ENCODE measurements at regions not wholly inside any gene's neighbourhood (a gene's known extent, or its start where the extent isn't known, plus 50 kb on each side); places are given as distances from the start of the nearest gene placed in this dataset.

DNA sequence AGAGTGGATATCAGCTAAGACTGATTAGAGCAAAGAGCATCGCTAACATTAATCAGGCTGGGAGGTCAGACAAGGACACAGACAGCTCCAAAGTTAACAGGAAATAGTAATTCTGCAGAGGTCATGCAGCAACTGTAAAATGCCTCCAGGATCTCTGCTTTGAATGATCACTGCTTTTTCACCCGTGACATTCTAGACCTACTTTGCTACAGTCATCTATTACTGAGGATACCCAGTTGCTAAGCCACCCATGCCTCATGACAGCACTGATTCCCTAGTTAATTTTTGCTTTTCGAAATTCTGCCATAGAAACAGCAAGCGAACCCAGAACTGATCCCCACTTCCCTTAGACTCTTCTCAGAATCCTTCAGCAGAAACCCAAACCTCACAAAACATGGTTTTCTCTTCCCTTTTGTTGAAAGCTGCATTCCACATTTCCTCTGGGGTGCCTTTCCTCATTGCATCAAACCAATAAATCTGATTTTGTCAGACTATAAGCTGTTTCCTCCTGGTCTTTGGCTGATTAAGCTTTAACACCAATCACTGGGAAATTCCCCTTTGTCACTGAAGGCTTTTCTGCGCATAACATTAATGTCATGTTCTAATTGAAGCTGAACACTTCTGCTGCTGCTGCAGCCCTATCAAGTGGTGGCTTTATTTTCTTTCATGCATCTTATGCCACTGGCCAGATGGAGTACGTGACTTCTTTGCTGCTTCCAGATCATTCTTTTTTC is 201.1 kb upstream of the CHD1 start:
- H3K36me3 ChIP-seq (ENCODE audit: control insufficient read depth in 1 of 2, insufficient read depth in 2 of 2, low read length in 2 of 2): no peaks in the 10 kb centered on the region
- no peak overlapping the region for H3K4me3 ChIP-seq (ENCODE audit: low read depth in 1 of 2, low read length in 2 of 2)
- no peaks in the 10 kb centered on the region for H3K27me3 ChIP-seq (ENCODE audit: control insufficient read depth in 1 of 2, insufficient read depth in 2 of 2, low read length in 2 of 2)
- no peak overlapping the region for H3K27ac ChIP-seq (ENCODE audit: low read depth, low read length)
- no peak overlapping the region for H3K9ac ChIP-seq (ENCODE audit: low read depth in 1 of 2, low read length in 2 of 2)
- H3K9me3 ChIP-seq (ENCODE audit: control insufficient read depth in 1 of 2, low read length in 2 of 2): no peaks in the 10 kb centered on the region
- no peaks in the 10 kb centered on the region for H3K4me1 ChIP-seq (ENCODE audit: control insufficient read depth in 1 of 2, insufficient read depth in 2 of 2, low read length in 2 of 2)

DNA sequence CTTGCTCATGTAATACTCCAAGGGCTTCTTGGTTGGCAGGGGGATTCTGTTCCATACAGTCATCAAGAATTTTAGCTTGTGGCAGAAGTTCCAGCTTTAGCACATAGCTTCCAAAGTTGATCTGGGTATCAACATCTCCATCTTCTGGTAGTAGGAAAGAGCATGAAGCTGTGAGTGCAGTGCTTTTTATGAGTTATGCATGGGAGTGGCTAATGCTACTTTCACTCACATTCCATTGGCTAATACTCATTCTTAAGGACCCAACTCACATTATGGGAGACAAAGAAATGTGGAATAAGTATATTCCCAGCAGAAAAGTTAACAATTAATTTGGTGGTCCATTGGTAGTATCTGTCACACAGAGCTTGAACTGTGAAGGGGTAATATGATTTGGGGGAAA is 194.2 kb upstream of the CHD1 start:
- H3K9ac ChIP-seq (ENCODE audit: low read depth in 1 of 2, low read length in 2 of 2): no peak overlapping the region

DNA sequence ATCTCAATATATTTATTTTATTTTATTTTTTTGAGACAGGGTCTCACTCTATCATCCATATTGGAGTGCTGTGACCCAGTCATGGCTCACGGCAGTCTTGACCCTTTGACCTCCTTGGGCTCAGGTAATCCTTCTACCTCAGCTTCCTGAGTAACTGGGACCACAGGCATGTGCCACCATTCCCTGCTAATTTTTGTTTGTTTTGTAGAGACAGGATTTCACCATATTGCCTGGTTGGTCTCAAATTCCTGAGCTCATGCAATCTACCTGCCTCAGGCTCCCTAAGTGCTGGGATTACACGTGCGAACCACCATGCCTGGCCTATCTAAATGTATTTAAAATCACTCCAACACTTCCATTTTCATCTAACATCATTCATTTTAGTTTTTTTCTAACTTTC is 190.5 kb upstream of the CHD1 start:
- Histone ChIP-seq H3K9me3 (ENCODE audit: control insufficient read depth in 1 of 2, low read length in 2 of 2) (no peaks in the 10 kb centered on the region), H3K36me3 (ENCODE audit: control insufficient read depth in 1 of 2, insufficient read depth in 2 of 2, low read length in 2 of 2) (no peaks in the 10 kb centered on the region), H3K27ac (ENCODE audit: low read depth, low read length) (no peak overlapping the region), H3K27me3 (ENCODE audit: control insufficient read depth in 1 of 2, insufficient read depth in 2 of 2, low read length in 2 of 2) (no peaks in the 10 kb centered on the region), H3K4me1 (ENCODE audit: control insufficient read depth in 1 of 2, insufficient read depth in 2 of 2, low read length in 2 of 2) (no peaks in the 10 kb centered on the region), H3K9ac (ENCODE audit: low read depth in 1 of 2, low read length in 2 of 2) (no peak overlapping the region), H3K4me3 (ENCODE audit: low read depth in 1 of 2, low read length in 2 of 2) (no peak overlapping the region)

More for the DNA sequence above, 194.2 kb upstream of the CHD1 start:
- Histone ChIP-seq H3K4me3 (ENCODE audit: low read depth in 1 of 2, low read length in 2 of 2) (no peak overlapping the region), H3K27me3 (ENCODE audit: control insufficient read depth in 1 of 2, insufficient read depth in 2 of 2, low read length in 2 of 2) (no peaks in the 10 kb centered on the region), H3K9me3 (ENCODE audit: control insufficient read depth in 1 of 2, low read length in 2 of 2) (no peaks in the 10 kb centered on the region), H3K36me3 (ENCODE audit: control insufficient read depth in 1 of 2, insufficient read depth in 2 of 2, low read length in 2 of 2) (no peaks in the 10 kb centered on the region), H3K27ac (ENCODE audit: low read depth, low read length) (no peak overlapping the region), H3K4me1 (ENCODE audit: control insufficient read depth in 1 of 2, insufficient read depth in 2 of 2, low read length in 2 of 2) (no peaks in the 10 kb centered on the region)

DNA sequence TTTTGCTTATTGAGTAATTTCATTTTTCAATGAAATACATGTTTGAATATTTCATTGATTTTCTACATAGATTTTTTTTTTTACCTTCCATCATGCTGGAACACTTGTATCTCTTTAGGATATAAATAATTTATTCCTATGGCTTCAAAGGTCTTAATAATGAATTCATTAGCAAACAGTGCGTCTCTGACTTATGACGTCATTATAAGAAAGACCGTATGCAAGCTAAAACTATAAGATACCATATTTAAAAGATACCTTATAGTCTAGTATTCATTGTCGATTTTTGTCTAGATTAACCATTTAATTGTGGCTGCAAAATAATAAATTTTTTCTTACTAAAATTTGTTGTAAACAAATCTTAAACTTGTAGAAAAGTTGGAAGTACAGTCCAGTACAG is 187.7 kb upstream of the CHD1 start:
- Histone ChIP-seq H3K4me1 (ENCODE audit: control insufficient read depth in 1 of 2, insufficient read depth in 2 of 2, low read length in 2 of 2) (no peaks in the 10 kb centered on the region), H3K9ac (ENCODE audit: low read depth in 1 of 2, low read length in 2 of 2) (no peak overlapping the region), H3K27ac (ENCODE audit: low read depth, low read length) (no peak overlapping the region), H3K27me3 (ENCODE audit: control insufficient read depth in 1 of 2, insufficient read depth in 2 of 2, low read length in 2 of 2) (no peaks in the 10 kb centered on the region), H3K9me3 (ENCODE audit: control insufficient read depth in 1 of 2, low read length in 2 of 2) (no peaks in the 10 kb centered on the region), H3K36me3 (ENCODE audit: control insufficient read depth in 1 of 2, insufficient read depth in 2 of 2, low read length in 2 of 2) (no peaks in the 10 kb centered on the region), H3K4me3 (ENCODE audit: low read depth in 1 of 2, low read length in 2 of 2) (no peak overlapping the region)

DNA sequence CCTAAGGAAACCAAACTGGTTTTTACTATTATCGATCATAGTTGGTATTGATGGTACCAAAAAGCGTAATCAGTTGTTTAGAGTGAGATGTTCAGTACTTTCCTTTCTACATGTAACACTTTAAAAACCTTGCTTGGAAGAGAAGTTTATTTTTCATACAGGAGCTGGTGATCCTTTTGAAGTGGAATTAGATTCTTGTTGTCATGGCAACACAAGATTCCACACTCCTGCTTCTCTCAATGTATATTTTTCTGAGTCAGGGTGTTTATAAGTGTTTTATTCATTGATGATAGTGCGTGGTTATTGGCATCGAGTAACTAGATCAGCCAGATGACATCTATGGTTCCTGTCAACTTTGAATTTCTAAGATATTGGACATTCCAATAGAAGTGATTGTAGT is 181.1 kb upstream of the CHD1 start:
- no peak overlapping the region for H3K4me3 ChIP-seq (ENCODE audit: low read depth in 1 of 2, low read length in 2 of 2)
- H3K36me3 ChIP-seq (ENCODE audit: control insufficient read depth in 1 of 2, insufficient read depth in 2 of 2, low read length in 2 of 2): no peaks in the 10 kb centered on the region
- no peaks in the 10 kb centered on the region for H3K9me3 ChIP-seq (ENCODE audit: control insufficient read depth in 1 of 2, low read length in 2 of 2)
- H3K27me3 ChIP-seq (ENCODE audit: control insufficient read depth in 1 of 2, insufficient read depth in 2 of 2, low read length in 2 of 2): no peaks in the 10 kb centered on the region
- H3K27ac ChIP-seq (ENCODE audit: low read depth, low read length): no peak overlapping the region
- no peaks in the 10 kb centered on the region for H3K4me1 ChIP-seq (ENCODE audit: control insufficient read depth in 1 of 2, insufficient read depth in 2 of 2, low read length in 2 of 2)
- no peak overlapping the region for H3K9ac ChIP-seq (ENCODE audit: low read depth in 1 of 2, low read length in 2 of 2)

DNA sequence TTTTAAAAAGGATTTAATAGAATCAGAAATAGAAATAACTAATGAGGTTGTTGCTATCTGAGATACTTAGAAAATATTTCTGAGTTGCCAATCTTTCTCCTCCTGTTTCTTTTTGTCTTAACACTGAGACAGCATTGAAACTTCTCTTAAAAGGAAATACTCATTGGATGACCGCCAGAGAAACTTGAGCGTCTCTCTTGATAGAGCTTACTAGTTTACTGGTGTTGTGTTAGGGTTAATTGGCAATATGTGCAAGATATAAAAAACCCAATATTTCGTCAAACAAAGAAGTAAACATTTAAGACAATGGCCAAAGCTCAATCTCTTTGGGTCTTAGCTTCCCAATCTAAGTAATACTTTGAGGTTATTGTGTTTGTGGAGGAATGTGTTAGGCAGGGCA is 176.4 kb upstream of the CHD1 start:
- Histone ChIP-seq H3K27ac (ENCODE audit: low read depth, low read length) (no peak overlapping the region), H3K4me1 (ENCODE audit: control insufficient read depth in 1 of 2, insufficient read depth in 2 of 2, low read length in 2 of 2) (no peaks in the 10 kb centered on the region), H3K9me3 (ENCODE audit: control insufficient read depth in 1 of 2, low read length in 2 of 2) (no peaks in the 10 kb centered on the region), H3K9ac (ENCODE audit: low read depth in 1 of 2, low read length in 2 of 2) (no peak overlapping the region), H3K4me3 (ENCODE audit: low read depth in 1 of 2, low read length in 2 of 2) (no peak overlapping the region), H3K36me3 (ENCODE audit: control insufficient read depth in 1 of 2, insufficient read depth in 2 of 2, low read length in 2 of 2) (no peaks in the 10 kb centered on the region), H3K27me3 (ENCODE audit: control insufficient read depth in 1 of 2, insufficient read depth in 2 of 2, low read length in 2 of 2) (no peaks in the 10 kb centered on the region)

DNA sequence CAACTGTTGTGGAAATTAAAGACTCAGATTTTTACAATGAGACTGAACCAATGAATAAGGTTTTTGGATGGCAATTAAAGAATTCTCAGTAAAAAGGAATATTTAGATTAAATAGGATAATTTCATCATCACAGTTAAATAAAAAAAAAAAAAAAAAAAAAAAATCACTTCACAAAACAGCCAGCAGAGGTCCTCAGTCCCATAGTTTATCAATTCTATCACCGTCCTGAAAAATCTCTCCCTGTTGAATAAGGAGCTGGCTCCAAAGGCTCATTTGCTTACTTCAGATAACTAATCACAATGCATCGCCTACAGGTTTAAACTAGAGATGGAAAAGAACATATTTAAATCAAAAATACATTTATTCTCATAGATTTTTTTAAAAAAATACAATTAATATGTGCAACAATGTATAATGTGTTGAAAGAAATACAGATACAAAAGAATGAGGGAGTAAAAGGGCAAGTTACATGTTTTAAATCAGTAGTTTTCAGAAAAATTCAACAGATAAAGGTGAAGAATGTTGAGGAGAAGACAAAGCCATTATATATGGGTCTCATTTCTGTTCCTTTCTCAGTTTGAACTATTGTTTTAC is 175.8 kb upstream of the CHD1 start:
- no peaks in the 10 kb centered on the region for H3K36me3 ChIP-seq (ENCODE audit: control insufficient read depth in 1 of 2, insufficient read depth in 2 of 2, low read length in 2 of 2)
- no peaks in the 10 kb centered on the region for H3K4me1 ChIP-seq (ENCODE audit: control insufficient read depth in 1 of 2, insufficient read depth in 2 of 2, low read length in 2 of 2)
- no peak overlapping the region for H3K4me3 ChIP-seq (ENCODE audit: low read depth in 1 of 2, low read length in 2 of 2)
- no peaks in the 10 kb centered on the region for H3K9me3 ChIP-seq (ENCODE audit: control insufficient read depth in 1 of 2, low read length in 2 of 2)
- H3K27ac ChIP-seq (ENCODE audit: low read depth, low read length): no peak overlapping the region
- no peak overlapping the region for H3K9ac ChIP-seq (ENCODE audit: low read depth in 1 of 2, low read length in 2 of 2)
- H3K27me3 ChIP-seq (ENCODE audit: control insufficient read depth in 1 of 2, insufficient read depth in 2 of 2, low read length in 2 of 2): no peaks in the 10 kb centered on the region

DNA sequence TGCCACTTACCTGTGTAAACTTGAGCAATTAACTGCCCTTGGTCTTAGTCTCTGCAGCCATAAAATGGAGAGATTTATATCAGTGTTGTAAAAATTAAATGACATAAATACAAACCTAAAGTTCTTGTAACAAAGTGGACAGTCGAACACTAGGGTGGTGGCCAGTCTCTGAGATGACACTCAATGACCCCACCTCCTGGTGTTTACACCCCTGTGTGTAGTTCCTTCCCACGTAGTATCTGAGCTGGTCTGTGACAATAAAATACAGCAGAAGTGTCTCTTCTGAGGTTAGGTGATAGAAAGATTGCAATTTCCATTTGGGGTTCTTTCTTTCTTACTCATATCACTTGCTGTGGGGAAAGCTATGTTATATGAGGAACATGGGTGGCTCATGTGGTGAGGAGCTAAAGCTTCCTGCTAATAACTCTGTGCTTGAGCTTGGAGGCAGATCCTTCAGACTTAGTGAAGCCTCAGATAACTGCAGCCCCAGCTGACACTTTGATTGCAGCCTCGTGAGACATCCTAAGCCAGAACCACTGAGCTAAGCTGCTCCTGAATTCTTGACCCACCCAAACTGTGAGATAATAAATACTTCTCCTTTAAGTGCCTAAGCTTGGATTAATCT is 173.4 kb upstream of the CHD1 start:
- Histone ChIP-seq H3K4me1 (ENCODE audit: control insufficient read depth in 1 of 2, insufficient read depth in 2 of 2, low read length in 2 of 2) (no peaks in the 10 kb centered on the region), H3K27me3 (ENCODE audit: control insufficient read depth in 1 of 2, insufficient read depth in 2 of 2, low read length in 2 of 2) (no peaks in the 10 kb centered on the region), H3K9me3 (ENCODE audit: control insufficient read depth in 1 of 2, low read length in 2 of 2) (no peaks in the 10 kb centered on the region), H3K4me3 (ENCODE audit: low read depth in 1 of 2, low read length in 2 of 2) (no peak overlapping the region), H3K9ac (ENCODE audit: low read depth in 1 of 2, low read length in 2 of 2) (no peak overlapping the region), H3K27ac (ENCODE audit: low read depth, low read length) (no peak overlapping the region), H3K36me3 (ENCODE audit: control insufficient read depth in 1 of 2, insufficient read depth in 2 of 2, low read length in 2 of 2) (no peaks in the 10 kb centered on the region)

DNA sequence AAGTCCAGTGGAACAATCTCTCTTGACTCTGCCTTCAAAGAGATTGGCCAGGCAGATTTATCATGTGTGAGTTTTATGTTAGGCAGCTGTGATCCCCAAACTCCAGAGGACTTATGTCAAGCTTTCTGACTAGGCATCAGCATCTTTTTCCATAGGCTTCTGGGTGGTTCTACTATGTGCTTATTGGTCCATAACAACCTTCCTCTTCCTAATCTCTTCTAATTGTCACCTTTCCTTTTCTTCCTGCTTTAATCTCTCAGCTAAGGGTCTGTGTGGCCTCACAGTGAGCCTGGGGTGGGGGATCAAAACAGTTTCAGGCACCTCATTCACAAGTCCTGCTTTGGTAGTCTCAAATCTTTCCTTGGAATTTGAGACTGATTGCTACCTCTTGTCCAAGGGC is 170.9 kb upstream of the CHD1 start:
- Histone ChIP-seq H3K36me3 (ENCODE audit: control insufficient read depth in 1 of 2, insufficient read depth in 2 of 2, low read length in 2 of 2) (no peaks in the 10 kb centered on the region), H3K27me3 (ENCODE audit: control insufficient read depth in 1 of 2, insufficient read depth in 2 of 2, low read length in 2 of 2) (no peaks in the 10 kb centered on the region), H3K27ac (ENCODE audit: low read depth, low read length) (no peak overlapping the region), H3K9me3 (ENCODE audit: control insufficient read depth in 1 of 2, low read length in 2 of 2) (no peaks in the 10 kb centered on the region), H3K4me1 (ENCODE audit: control insufficient read depth in 1 of 2, insufficient read depth in 2 of 2, low read length in 2 of 2) (no peaks in the 10 kb centered on the region), H3K4me3 (ENCODE audit: low read depth in 1 of 2, low read length in 2 of 2) (no peak overlapping the region), H3K9ac (ENCODE audit: low read depth in 1 of 2, low read length in 2 of 2) (no peak overlapping the region)

DNA sequence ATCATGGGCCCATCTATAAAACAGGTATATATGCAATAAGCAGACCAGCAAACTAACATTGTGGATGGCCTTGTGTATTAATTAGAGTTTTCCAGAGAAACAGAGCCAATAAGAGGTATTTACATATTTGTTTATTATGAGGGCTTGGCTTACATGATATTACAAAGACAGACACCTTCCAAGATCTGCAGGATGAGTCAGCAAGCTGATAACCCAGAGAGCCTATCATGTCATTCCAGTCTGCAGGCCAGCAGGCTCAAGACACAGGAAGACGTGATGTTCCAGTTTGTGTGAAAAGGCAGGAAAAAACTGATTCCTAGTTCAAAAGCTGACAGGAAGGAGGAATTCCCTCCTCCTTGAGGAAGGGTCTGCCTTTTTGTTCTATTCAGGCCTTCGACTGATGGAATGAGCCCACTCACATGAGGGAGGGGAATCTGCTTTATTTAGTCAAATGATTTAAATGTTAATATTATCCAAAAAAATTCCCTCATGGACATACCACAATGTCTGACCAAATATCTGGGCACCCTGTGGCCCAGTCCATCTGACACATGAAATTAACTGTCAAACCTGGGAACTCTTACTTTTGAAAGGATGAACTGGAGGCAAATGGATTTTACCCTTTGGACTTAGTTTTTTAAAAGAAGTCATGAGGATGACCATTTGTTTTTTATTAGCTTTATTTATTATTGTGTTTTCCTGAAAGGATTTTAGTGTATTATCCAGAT is 161.2 kb upstream of the CHD1 start:
- no peaks in the 10 kb centered on the region for H3K9me3 ChIP-seq (ENCODE audit: control insufficient read depth in 1 of 2, low read length in 2 of 2)
- no peaks in the 10 kb centered on the region for H3K27me3 ChIP-seq (ENCODE audit: control insufficient read depth in 1 of 2, insufficient read depth in 2 of 2, low read length in 2 of 2)
- H3K4me1 ChIP-seq (ENCODE audit: control insufficient read depth in 1 of 2, insufficient read depth in 2 of 2, low read length in 2 of 2): no peaks in the 10 kb centered on the region
- H3K9ac ChIP-seq (ENCODE audit: low read depth in 1 of 2, low read length in 2 of 2): no peak overlapping the region
- no peak overlapping the region for H3K4me3 ChIP-seq (ENCODE audit: low read depth in 1 of 2, low read length in 2 of 2)
- H3K36me3 ChIP-seq (ENCODE audit: control insufficient read depth in 1 of 2, insufficient read depth in 2 of 2, low read length in 2 of 2): no peaks in the 10 kb centered on the region
- H3K27ac ChIP-seq (ENCODE audit: low read depth, low read length): no peak overlapping the region
